ENCODE measurements at regions not wholly inside any gene's neighbourhood (a gene's known extent, or its start where the extent isn't known, plus 50 kb on each side); places are given as distances from the start of the nearest gene placed in this dataset.

DNA sequence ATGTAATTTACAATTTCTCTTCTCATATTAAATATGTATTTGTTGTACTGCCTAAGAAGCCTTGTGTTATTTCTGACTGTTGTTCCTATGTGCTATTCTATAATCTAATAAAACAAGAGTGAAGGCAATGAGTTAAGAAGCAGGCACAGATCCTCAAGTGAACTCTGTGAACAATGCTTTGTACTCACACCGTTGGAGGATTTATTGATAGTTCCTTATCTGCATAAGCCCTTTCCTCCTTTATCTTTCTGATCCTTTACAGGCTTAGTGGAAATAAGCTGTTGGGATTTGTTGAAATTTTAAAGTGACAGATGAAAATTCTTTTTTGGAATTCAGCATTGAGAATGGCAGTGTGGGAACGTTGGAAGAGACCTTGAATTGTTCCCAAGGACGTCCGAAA is 329.6 kb upstream of the NPVF start:
- TF ChIP-seq ZNF274 (IDR thresholded peaks at IDR 0.05; ENCODE audit: low read depth, low read length) (no peak), SUZ12 (IDR thresholded peaks at IDR 0.05; ENCODE audit: extremely low read depth, insufficient read depth, insufficient read length) (no peak), YY1 (IDR thresholded peaks at IDR 0.05; ENCODE audit: insufficient read depth, insufficient read length) (no peak)

Data from NT2/D1 (cell line).